ENCODE measurements at regions not wholly inside any gene's neighbourhood (a gene's known extent, or its start where the extent isn't known, plus 50 kb on each side); places are given as distances from the start of the nearest gene placed in this dataset.

- TF ChIP-seq CTCF (IDR thresholded peaks at IDR 0.05; ENCODE audit: partially characterized antibody, unreplicated experiment): no peak
These were observed 305.3 kb downstream of the TEX29 start for GRCh38 chr13:111625526-111626315.

GRCh38 chr13:111626371-111627305, 306.2 kb downstream of the TEX29 start:
- Mint-ChIP-seq H3K36me3 (ENCODE audit: unreplicated experiment) (peaks cover 6% of the 10 kb centered on the region), H3K9me3 (ENCODE audit: unreplicated experiment) (peaks cover 3% of the 10 kb centered on the region), H3K4me3 (ENCODE audit: unreplicated experiment) (no peak overlapping the region), H3K27ac (ENCODE audit: unreplicated experiment) (no peak overlapping the region), H3K27me3 (ENCODE audit: unreplicated experiment) (peaks cover 4% of the 10 kb centered on the region), H3K4me1 (ENCODE audit: low read depth, unreplicated experiment) (peaks cover 7% of the 10 kb centered on the region)
- no peak for TF ChIP-seq CTCF (IDR thresholded peaks at IDR 0.05; ENCODE audit: partially characterized antibody, unreplicated experiment)
- DNase-seq: no peak

More at GRCh38 chr13:111625526-111626315, 305.3 kb downstream of the TEX29 start:
- DNase-seq: no peak
- H3K36me3 Mint-ChIP-seq (ENCODE audit: unreplicated experiment): peaks cover 6% of the 10 kb centered on the region
- no peak overlapping the region for H3K27ac Mint-ChIP-seq (ENCODE audit: unreplicated experiment)
- H3K4me1 Mint-ChIP-seq (ENCODE audit: low read depth, unreplicated experiment): peaks cover 7% of the 10 kb centered on the region
- no peak overlapping the region for H3K4me3 Mint-ChIP-seq (ENCODE audit: unreplicated experiment)
- H3K27me3 Mint-ChIP-seq (ENCODE audit: unreplicated experiment): peaks cover 4% of the 10 kb centered on the region
- peaks cover 3% of the 10 kb centered on the region for H3K9me3 Mint-ChIP-seq (ENCODE audit: unreplicated experiment)

- H3K9me3 Mint-ChIP-seq (ENCODE audit: unreplicated experiment): no peaks in the 10 kb centered on the region
- no peak overlapping the region for H3K27ac Mint-ChIP-seq (ENCODE audit: unreplicated experiment)
- H3K36me3 Mint-ChIP-seq (ENCODE audit: unreplicated experiment): peaks cover 6% of the 10 kb centered on the region
- peaks cover 7% of the 10 kb centered on the region for H3K4me1 Mint-ChIP-seq (ENCODE audit: low read depth, unreplicated experiment)
- peaks cover 2% of the 10 kb centered on the region for H3K27me3 Mint-ChIP-seq (ENCODE audit: unreplicated experiment)
- DNase-seq: no peak
- no peak for TF ChIP-seq CTCF (IDR thresholded peaks at IDR 0.05; ENCODE audit: partially characterized antibody, unreplicated experiment)
- H3K4me3 Mint-ChIP-seq (ENCODE audit: unreplicated experiment): no peak overlapping the region
These were observed 307.2 kb downstream of the TEX29 start for GRCh38 chr13:111627596-111627995.

GRCh38 chr13:111629016-111629415, 308.6 kb downstream of the TEX29 start:
- H3K27me3 Mint-ChIP-seq (ENCODE audit: unreplicated experiment): peaks cover 3% of the 10 kb centered on the region
- H3K36me3 Mint-ChIP-seq (ENCODE audit: unreplicated experiment): peaks cover 6% of the 10 kb centered on the region
- DNase-seq: no peak

More at GRCh38 chr13:111629016-111629415, 308.6 kb downstream of the TEX29 start:
- Mint-ChIP-seq H3K9me3 (ENCODE audit: unreplicated experiment) (no peaks in the 10 kb centered on the region), H3K4me3 (ENCODE audit: unreplicated experiment) (no peak overlapping the region), H3K27ac (ENCODE audit: unreplicated experiment) (no peak overlapping the region), H3K4me1 (ENCODE audit: low read depth, unreplicated experiment) (peaks cover 10% of the 10 kb centered on the region)
- TF ChIP-seq CTCF (IDR thresholded peaks at IDR 0.05; ENCODE audit: partially characterized antibody, unreplicated experiment): no peak

Measured in glutamatergic neuron (in vitro differentiated cells).